Lung (tissue), 11 donors: ENCODE measurements at regions not wholly inside any gene's neighbourhood (a gene's known extent, or its start where the extent isn't known, plus 50 kb on each side); places are given as distances from the start of the nearest gene placed in this dataset.

ENCODE experiments used
- ATAC-seq: fragments of 200-7000 bp; cut with Tn5 transposase; one replicate; pipeline ENCODE4 v1.9.1; 2020; ENCODE audit warnings: moderate number of reproducible peaks; ENCODE audit not compliant: insufficient read depth, low FRiP score
- DNase-seq, 3 donors: peaks; one replicate each; pipeline ENCODE4 v3.0.0-alpha.2; 2013 to 2017
- H3K27ac ChIP-seq, 2 donors: one replicate each; pipeline ENCODE4 v1.5.1; 2013; ENCODE audit warnings: mild to moderate bottlenecking in 2 of 2, moderate library complexity in 2 of 2, control low read depth in 1 of 2, inconsistent platforms in 1 of 2, low read depth in 1 of 2, low read length in 1 of 2
- H3K27me3 ChIP-seq, 3 donors: one replicate each; pipeline ENCODE4 v1.5.1; 2013; ENCODE audit warnings: low read length in 2 of 3; ENCODE audit not compliant: control insufficient read depth in 3 of 3, insufficient read depth in 3 of 3
- H3K36me3 ChIP-seq, 4 donors: one replicate each; pipeline ENCODE4 v1.5.1; 2013; ENCODE audit warnings: low read length in 4 of 4, mild to moderate bottlenecking in 1 of 4, moderate library complexity in 1 of 4; ENCODE audit not compliant: control insufficient read depth in 4 of 4, insufficient read depth in 4 of 4
- H3K4me1 ChIP-seq, 5 donors: one replicate each; pipeline ENCODE4 v1.5.1; 2013; ENCODE audit warnings: low read length in 5 of 5, mild to moderate bottlenecking in 2 of 5, moderate library complexity in 1 of 5; ENCODE audit not compliant: control insufficient read depth in 5 of 5, insufficient read depth in 5 of 5
- H3K4me3 ChIP-seq: one replicate; pipeline ENCODE4 v1.5.1; 2013; ENCODE audit warnings: mild to moderate bottlenecking, control low read depth, moderate library complexity
- H3K9ac ChIP-seq, 2 donors: one replicate each; pipeline ENCODE4 v1.5.1; 2013; ENCODE audit warnings: low read length in 2 of 2, control low read depth in 1 of 2; ENCODE audit not compliant: insufficient read depth in 1 of 2
- H3K9me3 ChIP-seq, 4 donors: one replicate each; pipeline ENCODE4 v1.5.1; 2013; ENCODE audit warnings: low read length in 3 of 4, mild to moderate bottlenecking in 1 of 4, moderate library complexity in 1 of 4; ENCODE audit not compliant: control insufficient read depth in 4 of 4, insufficient read depth in 3 of 4
- CTCF ChIP-seq: IDR thresholded peaks from 2 replicates; pipeline ENCODE4 v1.5.1; 2012; ENCODE audit warnings: mild to moderate bottlenecking; ENCODE audit errors: control extremely low read depth, extremely low read depth
- WGBS, 2 donors: extraction: QIAGEN DNeasy Blood & Tissue Kit; methylation state at CpG; one replicate each; pipeline ENCODE4 v1.1.7; 2013; 5-methylcytosine and 5-hydroxymethylcytosine counted together
- donor health status: control.
- donor health status: control.
- donor health status: Bipolar disorder and iron deficiency.
- donor health status: healthy.
- donor health status: DM: yes; HTN: yes; CAD: no.

- peaks cover 0 to 3% (median 0%) of the 10 kb centered on the region in 4 donors for H3K9me3 ChIP-seq
- no peak for TF ChIP-seq CTCF
- H3K27ac ChIP-seq, result no peak overlapping the region
- H3K27me3 ChIP-seq, result no peaks in the 10 kb centered on the region
- ATAC-seq, result no peak
- no peak overlapping the region for H3K9ac ChIP-seq
- no peaks in the 10 kb centered on the region for H3K36me3 ChIP-seq
- WGBS, 2 donors, result 76 to 87% methylated on average over 3 of the region's 3 CpGs
- H3K4me3 ChIP-seq, result no peak overlapping the region
- DNase-seq, result peak in 1 of 3 donors; percentile 9
- H3K4me1 ChIP-seq, result peaks cover 0 to 6% (median 0%) of the 10 kb centered on the region in 5 donors
Measured at GRCh38 chr9:18075253-18075952, 398.6 kb upstream of the ADAMTSL1 start.

DNA sequence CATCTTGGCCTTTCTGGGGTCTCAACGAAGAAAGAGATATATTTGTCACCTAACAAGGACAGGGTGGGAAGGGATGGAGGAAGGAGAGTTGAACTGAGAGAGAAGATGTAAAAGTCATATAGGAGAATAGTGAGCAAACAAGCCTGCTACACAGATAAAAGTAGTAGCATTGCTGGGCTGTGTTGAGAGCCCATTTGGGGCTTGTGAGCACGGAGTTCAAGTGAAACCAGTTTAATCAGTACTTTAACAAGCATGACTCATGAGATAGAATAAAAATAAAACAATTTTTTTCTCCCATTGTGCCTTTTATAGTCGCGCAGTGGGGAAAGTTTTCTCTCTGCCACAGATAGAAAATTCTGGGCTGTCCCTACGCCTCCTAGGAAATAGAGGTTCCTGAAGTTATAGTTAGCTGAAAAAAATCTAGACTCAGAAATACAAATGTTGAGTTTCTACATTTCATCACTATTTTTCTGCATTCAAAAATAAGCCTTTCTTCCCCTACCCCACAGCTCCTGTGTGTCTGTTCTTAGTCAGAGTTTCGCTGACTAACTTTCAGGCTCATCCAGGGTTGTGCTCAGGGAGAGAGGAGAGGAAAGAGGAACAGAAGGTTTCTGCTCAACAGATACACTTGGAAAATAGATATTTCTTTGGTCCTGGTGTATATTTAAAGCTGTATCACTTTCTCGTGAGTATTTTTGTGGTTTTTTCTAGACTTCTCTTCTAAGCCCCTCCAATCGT, 395.8 kb upstream of the ADAMTSL1 start:
- WGBS, 2 donors, result 85 to 90% methylated on average over 8 of the region's 8 CpGs
- Histone ChIP-seq H3K27me3 (no peaks in the 10 kb centered on the region), H3K27ac (no peak overlapping the region), H3K9me3 (peaks cover 0 to 3% (median 0%) of the 10 kb centered on the region in 4 donors), H3K9ac (no peak overlapping the region), H3K36me3 (no peaks in the 10 kb centered on the region), H3K4me3 (no peak overlapping the region), H3K4me1 (peaks cover 0 to 6% (median 0%) of the 10 kb centered on the region in 5 donors)
- DNase-seq (no peak), ATAC-seq (no peak)
- TF ChIP-seq CTCF, result no peak

DNA sequence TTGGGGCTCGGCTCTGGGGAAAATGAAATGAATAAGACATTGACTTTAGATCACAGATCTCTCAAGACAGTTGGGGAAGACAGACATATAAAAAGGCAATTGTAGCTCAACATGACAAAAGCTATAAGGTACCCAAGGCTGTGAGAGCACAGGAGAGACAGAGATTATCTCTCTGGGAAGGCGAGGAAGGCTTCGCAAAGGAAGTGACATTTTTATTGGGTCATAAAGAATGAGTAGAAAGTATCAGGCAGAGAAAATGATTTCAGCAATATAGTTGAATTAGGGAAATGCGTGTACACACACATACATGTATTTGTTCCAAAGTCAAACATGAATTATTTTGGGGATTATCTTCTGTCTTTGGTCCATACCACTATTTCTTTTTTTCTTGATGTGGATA, 381.8 kb upstream of the ADAMTSL1 start:
- no peak for TF ChIP-seq CTCF
- Histone ChIP-seq H3K9me3 (no peaks in the 10 kb centered on the region), H3K36me3 (no peaks in the 10 kb centered on the region), H3K4me3 (no peak overlapping the region), H3K4me1 (no peaks in the 10 kb centered on the region), H3K27me3 (no peaks in the 10 kb centered on the region), H3K27ac (no peak overlapping the region), H3K9ac (no peak overlapping the region)
- 90 to 93% methylated on average over 4 of the region's 4 CpGs for WGBS, 2 donors
- ATAC-seq (no peak), DNase-seq (no peak)
